Ecto neural progenitor cell (in vitro differentiated cells): ENCODE measurements at regions not wholly inside any gene's neighbourhood (a gene's known extent, or its start where the extent isn't known, plus 50 kb on each side); places are given as distances from the start of the nearest gene placed in this dataset.

Experiments used
- DNase-seq: peaks from one replicate; pipeline ENCODE4 v3.0.0-alpha.2; 2018; ENCODE audit warnings: low spot score

GRCh38 chr1:199287647-199288046 lies 648.8 kb downstream of the PTPRC start:
- no peak for DNase-seq

- DNase-seq = no peak
Observed at GRCh38 chr1:199290186-199290585, 651.3 kb downstream of the PTPRC start.

GRCh38 chr1:199291022-199291740 lies 652.3 kb downstream of the PTPRC start:
- DNase-seq = no peak

GRCh38 chr1:199292896-199293295 lies 654.1 kb downstream of the PTPRC start:
- DNase-seq = no peak

GRCh38 chr1:199295107-199295506 lies 656.3 kb downstream of the PTPRC start:
- DNase-seq = no peak

GRCh38 chr1:199297174-199297573 lies 658.3 kb downstream of the PTPRC start:
- no peak for DNase-seq

- DNase-seq = no peak
Observed at GRCh38 chr1:199297887-199298286, 659.0 kb downstream of the PTPRC start.

- no peak for DNase-seq
Observed at GRCh38 chr1:199298825-199299224, 660.0 kb downstream of the PTPRC start.

- DNase-seq = no peak
Observed at GRCh38 chr1:199301472-199302217, 662.8 kb downstream of the PTPRC start.

- DNase-seq = no peak
Observed at GRCh38 chr1:199302554-199302953, 663.7 kb downstream of the PTPRC start.

GRCh38 chr1:199303035-199303434 lies 664.2 kb downstream of the PTPRC start:
- DNase-seq = no peak

- no peak for DNase-seq
Observed at GRCh38 chr1:199305053-199305452, 666.2 kb downstream of the PTPRC start.

GRCh38 chr1:199307496-199308264 lies 668.8 kb downstream of the PTPRC start:
- no peak for DNase-seq

GRCh38 chr1:199308349-199308846 lies 669.6 kb downstream of the PTPRC start:
- no peak for DNase-seq

GRCh38 chr1:199310708-199311107 lies 671.9 kb downstream of the PTPRC start:
- DNase-seq = no peak

GRCh38 chr1:199311478-199312262 lies 672.8 kb downstream of the PTPRC start:
- DNase-seq = no peak

- no peak for DNase-seq
Observed at GRCh38 chr1:199312626-199313025, 673.8 kb downstream of the PTPRC start.

GRCh38 chr1:199313444-199313843 lies 674.6 kb downstream of the PTPRC start:
- no peak for DNase-seq

- no peak for DNase-seq
Observed at GRCh38 chr1:199319341-199319740, 680.5 kb downstream of the PTPRC start.

GRCh38 chr1:199322278-199322677 lies 683.4 kb downstream of the PTPRC start:
- DNase-seq = no peak

- DNase-seq = no peak
Observed at GRCh38 chr1:199333180-199333579, 694.3 kb upstream of the NR5A2 start.

- no peak for DNase-seq
Observed at GRCh38 chr1:199335496-199335895, 692.0 kb upstream of the NR5A2 start.
